NCI-H69 (cell line): ENCODE measurements at regions not wholly inside any gene's neighbourhood (a gene's known extent, or its start where the extent isn't known, plus 50 kb on each side); places are given as distances from the start of the nearest gene placed in this dataset.
A peak's percentile ranks its signal among the peaks of the same experiment; 100 is the strongest.
"Not testable (repeated sequence)": the region's sequence is repeated elsewhere in the genome, so short reads cannot be mapped to it uniquely, and the experiment has no call there.

Experiments used
- DNase-seq: peaks from one replicate; lab custom pipeline; 2025; lab: John Stamatoyannopoulos, UW

DNA sequence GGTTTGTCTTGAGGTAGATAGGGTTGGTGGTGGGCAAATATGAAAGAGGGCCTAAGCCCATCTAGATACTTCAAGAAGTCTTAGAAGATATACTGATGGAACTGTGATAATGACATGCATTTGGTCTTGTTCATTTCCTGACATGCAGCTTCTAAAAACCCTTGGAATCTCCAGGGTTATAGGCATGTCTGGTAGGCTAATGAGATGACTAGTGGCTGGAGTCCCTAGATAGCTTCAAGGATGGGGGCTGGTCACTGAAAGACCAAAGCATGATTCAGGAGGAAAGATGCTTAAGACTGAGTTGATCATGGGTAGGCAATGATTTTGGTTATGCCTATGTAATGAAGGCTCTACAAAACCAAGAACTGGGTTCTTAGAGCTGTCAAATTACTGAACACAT is 217.9 kb upstream of the MOCS1 start:
- DNase-seq = no peak

DNA sequence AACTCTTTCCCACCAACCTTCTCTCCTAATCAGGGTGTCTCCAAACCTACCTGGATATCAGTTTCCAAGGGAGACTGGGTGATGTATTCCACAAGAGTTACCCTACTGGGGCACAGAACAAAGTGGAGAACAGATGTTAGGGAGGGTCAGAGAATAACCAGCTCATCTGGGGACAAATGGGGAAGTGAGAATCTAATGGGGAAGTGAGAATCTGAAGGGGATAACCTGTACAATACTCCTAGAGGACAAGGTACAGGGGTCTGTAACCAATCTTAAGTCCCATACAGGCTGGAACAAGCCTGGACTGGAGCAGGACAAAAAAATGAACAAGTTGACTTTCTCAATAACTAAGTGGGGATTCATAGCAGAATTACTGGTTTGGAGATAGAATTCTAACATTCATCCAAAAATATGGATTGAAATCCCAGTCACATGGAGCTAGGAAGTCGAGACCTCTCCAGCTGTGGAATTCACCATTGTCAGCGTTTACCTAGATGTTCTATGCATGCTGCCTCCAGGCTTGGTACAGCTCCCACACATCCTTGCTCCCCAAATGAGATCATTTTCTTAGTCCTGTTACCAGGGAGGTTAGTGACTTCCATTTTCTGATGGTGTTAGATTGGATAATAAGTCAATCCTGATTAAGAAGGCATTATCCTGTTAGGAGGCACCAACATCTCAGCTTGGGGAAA is 214.8 kb upstream of the MOCS1 start:
- DNase-seq = no peak

DNA sequence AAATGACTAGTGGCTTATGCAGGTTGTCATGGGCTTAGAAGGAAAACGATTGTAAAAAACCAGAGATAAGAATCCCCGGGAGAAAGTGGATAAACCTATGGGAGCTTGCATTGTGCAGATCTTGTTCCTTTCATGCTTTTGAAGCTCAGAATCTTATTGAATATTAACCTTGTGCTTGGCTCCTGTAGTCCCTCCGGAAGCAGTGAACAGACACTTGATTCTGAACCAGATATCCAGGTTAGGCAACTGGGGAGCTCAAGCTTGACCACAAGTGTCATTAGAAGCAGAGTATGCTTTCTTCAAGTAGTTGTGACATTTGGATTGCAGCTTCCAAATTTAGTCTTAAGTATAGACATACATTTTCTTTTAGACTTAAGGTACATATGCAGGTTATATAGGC is 212.6 kb upstream of the MOCS1 start:
- no peak for DNase-seq

DNA sequence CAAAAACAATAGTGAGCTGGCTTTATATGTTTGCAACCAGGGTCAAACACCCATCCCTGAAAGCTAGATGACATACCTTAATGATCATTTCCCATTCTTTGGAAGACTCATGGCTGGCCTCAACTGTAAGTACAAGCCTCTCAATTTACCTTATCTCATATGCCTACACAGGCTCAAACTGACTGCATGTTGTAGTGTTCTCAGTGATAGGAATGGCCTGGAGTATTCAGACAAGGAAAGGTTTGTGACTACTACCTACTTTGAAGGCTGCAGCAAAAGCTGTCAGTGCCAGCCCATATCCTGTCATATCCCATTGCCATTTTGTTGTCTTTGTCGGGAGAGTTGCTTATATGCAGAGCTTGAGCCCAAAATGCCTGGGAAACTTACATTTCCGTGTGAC is 205.2 kb upstream of the MOCS1 start:
- DNase-seq = no peak

DNA sequence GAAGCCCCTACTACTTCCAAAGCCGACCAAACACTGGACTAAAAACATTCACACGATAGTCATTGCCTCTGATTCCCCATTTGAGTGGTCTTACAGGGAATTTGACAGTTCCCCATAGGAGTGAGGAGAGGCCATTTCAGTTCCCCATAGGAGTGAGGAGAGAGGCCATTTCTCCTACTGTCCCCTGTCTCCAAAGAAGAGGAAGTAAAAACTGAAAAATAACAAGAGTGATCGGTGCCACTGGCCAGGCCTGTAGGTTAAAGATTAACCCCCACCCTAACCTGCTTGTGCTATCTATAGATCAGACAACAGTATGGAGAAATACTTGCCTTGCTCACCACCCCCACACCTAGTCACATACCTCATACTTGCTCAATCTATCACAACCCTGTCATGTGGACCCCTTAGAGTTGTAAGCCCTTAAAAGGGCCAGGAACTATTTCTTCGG is 204.0 kb upstream of the MOCS1 start:
- no peak for DNase-seq

DNA sequence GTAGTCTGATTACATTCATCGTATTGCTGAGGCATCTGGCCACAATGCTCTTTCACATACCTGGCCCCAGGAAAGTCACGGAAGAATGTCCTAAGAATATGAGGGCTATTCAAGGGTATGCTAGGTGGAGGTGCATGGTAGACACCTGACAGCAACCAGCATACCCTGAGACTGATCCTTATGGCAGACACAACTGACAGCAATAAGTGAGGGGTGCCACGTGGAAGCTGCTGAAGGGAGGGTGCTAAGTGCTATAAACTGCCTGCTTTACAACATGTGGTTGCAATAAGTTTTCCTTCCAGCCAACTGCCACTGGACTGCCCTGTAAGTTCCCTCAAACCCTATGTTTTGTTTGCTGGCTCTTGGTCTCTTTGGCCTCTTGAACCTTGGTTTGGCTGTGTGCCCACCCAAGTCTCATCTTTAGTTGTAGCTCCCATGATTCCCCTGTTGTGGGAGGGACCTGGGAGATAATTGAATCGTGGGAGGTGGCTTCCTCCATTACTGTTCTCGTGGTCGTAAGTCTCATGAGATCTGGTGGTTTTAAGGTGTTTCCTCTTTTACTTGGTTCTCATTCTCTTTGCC is 201.3 kb upstream of the MOCS1 start:
- DNase-seq = no peak

DNA sequence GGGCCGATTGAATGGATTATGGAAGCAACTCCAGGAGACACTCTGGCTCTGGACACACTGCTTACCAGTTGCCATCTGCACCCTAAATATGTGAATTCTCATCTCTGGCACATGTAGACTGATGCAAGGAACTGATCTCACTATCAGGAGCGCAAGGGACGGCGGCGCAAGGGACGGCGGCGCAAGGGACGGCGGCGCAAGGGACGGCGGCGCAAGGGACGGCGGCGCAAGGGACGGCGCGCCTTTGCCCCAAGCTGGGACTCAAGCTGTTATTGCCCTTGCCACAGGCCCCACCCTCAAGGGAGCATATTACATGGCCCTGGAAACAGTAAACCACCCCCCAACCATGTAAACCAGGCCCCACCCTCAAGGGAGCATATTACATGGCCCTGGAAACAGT is 199.7 kb upstream of the MOCS1 start:
- not testable (repeated sequence) for DNase-seq

DNA sequence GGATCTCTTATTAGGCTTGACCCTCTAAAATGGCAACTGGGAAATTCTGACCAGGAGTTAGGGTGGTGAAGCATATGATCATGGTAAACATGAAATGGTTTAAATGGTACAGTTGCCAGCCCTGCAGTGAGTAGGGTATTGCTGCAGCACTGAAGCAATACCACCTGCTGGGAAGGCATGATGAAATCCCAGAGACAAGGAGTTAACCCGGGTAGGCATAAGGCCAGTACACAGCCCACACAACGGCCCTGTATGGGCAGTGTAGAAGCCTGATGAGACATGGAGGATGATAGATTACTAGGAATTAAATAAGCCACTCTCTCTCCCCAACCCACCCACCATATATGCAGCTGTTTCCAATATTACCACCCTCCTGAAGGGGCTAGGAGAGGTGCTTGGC is 197.4 kb upstream of the MOCS1 start:
- DNase-seq = no peak

DNA sequence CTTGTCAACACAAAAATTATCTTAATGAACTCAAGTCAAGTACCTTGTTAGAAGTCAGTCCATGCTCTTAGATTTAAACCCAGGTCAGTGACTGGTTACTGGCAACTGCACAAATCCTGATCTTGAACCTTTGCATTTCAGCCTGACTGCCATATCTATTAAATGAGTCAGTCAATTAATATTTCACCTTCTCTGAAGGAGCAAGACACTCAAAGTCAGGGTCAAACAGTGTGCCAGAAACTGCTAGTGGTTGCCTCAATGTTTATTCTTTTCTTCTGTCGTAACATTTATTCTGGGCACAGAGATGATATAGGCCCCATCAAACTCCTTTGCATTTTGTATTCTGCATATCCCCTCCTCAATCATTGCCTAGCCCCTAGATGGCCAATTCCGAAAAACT is 193.9 kb upstream of the MOCS1 start:
- no peak for DNase-seq

DNA sequence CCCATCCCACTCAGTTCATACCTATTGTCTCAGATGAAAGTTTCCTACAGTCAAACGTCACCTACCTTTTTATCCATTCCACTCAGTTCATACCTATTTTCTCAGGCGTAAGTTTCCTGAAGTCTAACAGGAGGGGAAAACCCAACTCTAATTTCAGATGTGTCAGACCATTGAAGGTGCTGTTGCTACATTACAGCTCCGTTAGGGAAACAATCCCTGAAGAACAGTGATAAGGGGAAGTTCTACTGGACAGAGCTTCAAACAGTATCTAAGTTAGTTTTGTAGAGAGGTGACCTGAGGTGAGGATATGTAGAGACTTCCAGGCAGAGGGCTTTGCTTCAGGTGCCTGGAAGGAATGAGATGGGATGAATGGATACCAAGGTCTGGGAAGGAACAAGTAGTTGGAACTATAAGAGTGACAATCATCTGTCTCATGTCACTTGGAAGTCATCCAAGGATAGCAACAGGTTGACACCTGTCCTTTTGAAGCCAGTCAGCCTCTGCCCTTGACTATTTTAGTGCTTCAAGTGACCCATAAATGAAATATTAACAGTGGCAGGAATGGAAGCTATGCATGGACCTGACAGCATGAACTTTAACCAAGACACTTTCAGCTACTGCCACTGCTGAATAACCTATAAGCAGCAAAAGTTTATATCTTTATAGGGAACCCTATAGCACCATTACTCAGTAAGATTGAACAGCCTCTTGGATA is 191.6 kb upstream of the MOCS1 start:
- peak; percentile 5 for DNase-seq

DNA sequence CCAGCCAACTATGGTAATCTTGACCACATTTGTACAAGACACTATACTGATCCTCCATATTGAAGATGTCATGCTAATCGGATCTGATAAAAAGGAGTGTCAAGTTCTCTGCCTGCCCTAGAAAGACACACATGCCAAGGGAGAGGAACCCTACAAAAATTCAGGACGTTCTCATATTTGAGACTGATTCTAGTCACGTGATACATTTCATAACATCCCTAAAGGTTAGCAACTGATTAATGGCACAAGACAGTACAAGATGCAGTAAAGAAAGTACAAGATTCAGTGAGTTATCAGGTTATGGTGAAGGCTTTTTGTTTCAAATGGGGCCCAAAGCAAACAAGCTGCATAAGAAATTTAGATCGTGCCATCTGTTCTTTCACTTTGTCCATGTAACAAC is 190.7 kb upstream of the MOCS1 start:
- DNase-seq = peak; percentile 23

DNA sequence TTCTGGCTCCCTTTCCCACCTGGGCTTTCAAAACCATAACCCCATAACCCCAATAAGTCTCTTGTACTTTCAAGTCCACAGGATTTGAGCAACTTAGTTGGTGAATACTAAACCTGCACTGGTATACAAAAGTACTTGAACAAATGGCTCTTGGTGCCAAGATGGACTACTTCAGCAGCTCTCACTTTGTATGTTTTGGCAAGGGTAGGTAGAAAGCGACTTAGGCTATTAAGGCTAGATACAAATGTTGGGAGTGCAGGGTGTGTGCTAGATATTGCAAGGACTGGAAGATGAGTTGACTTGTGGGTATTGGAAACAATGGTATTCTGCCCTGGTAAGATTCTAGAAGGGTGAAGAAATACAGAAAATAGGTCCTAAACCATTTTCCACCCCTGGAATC is 182.6 kb upstream of the MOCS1 start:
- DNase-seq = no peak

DNA sequence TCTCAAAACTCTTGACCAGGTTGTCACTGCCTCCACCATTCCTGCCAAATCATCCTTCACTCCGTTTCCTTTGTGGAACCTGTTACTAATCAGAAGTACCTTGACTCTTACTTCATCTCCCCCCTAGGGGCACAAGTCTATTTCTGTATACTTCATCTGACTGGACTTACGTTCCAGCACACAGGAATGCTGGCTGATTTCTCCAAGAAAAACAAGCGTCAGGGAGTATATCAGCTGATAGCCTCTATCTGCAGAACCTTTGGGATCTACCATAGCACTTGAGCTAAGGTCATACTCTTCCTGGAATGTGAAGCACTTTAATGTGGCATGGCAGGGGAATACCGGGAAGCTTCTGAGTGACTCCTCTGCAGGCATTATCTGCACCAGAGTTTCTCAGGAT is 178.1 kb upstream of the MOCS1 start:
- peak; percentile 20 for DNase-seq

DNA sequence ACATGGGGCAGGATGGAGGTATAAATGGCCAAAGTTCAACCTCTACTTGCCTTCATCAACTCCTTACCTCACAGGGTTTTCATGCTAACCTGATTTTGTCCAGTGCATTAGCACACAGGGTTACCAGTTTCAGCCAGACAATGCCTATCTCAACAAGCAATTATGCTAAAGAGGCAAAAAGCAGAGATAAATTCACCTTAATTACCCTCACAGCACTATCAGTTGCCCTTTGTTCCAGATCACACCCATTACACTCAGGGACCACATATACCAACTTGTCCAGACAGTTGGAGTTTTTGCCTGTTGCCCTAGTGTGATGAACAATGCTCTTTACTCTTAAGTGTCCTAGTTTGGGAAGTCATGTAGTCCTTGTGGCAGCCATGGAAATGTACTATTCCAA is 174.5 kb upstream of the MOCS1 start:
- DNase-seq = no peak

DNA sequence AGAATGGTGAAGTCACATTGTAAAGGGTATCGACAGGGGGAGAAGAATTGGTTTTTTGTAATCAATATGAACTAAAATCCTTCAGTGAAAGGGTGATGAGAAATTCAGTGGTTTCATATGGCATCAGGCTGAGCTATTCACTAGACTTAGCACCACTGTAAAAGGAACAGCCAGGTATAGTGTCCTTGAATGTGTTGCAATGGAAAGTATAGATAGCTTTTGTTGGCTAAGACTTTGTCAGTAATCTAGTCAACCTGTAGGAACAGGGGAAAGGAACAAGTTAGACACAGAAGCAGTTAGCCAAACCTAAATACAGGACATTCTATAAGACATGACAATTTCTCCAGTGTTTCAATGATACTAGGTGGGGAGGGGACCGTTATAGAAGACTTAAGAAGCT is 172.6 kb upstream of the MOCS1 start:
- no peak for DNase-seq

DNA sequence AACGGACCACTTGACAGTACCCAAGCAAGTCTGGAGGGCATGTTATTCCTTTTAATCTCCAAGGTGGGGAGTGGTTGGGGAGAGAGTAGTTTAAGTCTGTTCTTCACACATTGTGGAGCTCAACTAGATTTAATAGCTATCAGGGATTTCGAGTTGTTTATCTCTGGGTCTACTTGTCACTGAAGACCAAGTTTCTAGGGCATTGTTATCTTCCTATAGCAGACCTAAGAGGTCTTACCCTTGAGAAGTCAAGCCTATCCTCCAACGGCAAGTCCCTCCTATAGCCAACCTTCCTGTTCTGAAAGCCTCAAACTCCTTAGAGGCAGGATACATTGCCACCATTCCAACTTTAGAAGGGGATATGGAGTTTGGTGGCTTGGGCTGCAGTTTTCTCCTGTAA is 164.5 kb upstream of the MOCS1 start:
- DNase-seq = no peak

DNA sequence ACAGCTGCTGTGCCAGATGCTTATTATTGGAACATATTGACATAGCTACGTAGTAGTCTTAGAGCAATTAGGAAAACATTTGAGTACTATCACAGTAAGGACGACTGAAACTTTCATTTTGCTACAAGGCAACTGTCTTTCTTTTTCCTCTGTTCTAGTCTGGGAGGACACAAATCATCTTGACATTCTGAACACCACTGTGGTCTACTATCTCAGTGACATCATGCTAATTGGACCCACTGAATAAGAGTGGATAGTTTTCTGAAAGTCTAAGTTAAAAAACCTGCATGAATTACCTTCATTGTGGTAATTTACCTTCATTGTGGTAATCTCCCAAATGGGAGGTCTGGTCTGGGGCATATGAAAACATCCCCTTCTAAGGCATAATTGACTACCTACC is 163.3 kb upstream of the MOCS1 start:
- peak; percentile 24 for DNase-seq

DNA sequence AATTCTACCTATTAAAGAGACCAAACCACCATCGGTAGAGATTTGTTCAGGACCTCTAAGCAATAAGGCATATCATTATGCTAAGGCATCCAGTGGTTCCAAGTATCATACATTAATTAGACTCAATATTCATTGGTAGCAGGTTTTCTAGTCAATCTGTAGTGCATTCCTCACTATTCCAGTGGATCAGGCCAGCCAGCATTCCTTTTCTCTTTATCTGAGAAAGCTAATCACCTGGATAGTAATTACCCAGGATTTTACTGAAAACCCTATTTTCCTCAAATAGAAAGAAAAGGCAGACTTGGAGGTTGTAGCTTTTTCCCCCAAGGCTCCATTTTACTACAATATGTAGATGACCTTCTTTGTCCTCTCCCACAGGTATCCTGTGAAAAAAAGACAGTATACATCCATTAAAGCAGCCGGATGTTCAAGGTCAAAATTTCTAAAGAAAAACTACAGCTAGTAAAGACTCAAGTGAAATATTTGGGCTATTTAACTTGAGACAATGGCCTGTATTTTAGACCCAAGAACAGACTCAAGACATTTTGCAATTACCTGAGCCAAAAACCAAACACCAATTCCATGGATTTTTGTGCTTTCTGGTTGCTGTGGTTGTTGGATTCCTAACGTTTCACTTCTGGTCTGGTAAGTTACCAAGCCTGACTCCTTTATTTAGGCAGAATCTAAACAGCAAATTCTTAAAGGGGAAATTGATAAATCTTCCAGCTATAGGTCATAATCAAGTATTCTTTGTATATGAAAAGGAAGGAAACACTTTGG is 149.1 kb upstream of the MOCS1 start:
- no peak for DNase-seq

DNA sequence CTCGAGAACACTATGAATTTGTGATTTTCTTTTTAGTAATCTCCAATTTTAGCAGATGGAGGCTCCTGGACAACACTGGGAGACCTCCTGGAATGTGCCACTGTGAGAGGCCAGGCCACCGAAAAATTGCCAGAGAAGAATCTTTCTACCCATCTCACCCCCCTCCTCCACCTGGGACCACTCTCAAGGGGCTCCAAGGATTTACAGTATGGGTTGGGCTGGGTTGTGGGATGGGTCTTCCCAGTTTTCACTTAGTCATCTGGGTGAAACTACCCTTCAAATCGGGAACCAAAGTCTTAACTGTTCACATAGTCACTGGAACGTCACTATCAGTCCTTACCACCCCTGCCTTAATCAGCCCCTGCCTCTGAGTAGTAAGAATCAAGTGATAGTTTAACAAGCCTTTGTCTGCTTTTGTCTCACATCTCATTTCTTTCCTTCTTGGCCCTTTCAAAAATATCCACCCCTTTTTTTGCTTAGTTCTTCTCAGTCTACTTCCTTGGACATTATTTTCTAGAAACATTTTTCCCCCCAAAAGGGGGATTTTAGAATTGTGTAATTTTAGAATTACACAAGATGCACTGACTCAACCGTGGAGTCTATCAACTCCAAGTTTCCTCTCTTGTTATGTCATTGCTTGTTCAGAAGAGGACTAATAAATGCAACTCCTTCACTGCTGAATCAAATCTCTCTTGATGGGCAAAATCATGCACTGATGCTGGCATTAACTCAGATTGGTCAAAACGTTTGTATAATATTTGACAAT is 148.2 kb upstream of the MOCS1 start:
- DNase-seq = no peak

DNA sequence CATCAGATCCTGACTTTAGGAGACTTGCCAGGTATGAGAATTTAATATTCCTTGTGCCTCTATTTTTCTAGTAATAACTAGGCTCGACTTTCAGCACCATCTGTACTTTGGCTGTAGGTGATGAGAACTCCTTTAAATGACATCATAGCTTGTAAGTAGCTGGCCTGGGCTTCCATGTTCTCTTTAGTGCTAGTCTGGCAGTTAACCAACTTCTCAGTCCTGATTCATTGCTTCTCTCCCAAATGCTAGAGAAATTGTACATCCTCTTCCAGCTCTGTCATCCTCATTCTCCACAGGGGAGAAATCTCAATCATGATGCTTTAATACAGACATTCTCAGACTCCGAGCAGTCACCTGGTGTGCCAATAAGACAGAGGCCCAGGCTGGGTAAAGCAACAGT is 143.5 kb upstream of the MOCS1 start:
- DNase-seq = peak; percentile 6

DNA sequence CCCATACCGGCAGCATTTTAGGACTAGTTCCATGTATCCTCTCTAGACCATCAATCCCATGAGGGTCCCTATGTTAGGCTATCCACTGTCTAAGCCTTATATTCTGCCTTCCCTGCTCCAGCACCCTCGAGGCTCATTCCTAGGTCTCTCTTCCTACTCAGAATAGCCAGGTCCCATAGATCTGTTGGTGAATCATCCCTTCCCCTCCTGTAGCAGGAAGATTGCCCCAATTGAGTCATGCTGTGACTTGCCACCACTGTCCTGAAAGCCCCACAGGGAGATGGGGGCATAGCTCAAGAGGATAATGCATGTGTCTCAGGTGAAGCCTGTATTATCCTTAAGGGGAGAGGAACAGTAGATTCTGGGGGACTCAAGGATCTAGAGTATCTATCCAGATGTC is 143.1 kb upstream of the MOCS1 start:
- no peak for DNase-seq

DNA sequence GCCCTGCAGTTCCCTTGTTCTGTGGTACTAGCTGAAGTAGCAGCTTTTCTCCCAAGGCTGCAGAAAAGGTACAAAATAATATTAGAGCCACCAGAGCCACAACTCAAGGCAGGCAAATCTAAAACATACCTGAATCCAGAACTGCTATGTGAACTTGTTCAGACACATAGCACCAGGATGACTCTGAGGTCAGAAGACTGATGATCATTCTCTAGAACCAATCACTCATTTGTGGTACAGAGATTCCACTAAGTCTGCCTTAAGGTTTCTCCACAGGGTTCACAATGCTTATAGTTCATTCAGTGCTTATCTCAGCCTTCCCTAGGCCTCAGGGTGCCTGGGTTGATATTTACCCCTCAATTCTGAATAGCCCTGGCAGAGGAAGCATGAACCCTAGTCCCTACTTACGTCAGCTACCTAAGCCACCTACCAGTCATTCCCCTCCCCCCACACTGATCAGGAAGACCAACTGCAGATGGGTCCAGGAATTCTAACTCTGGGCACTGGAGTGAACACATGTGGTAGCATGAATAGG is 140.9 kb upstream of the MOCS1 start:
- DNase-seq = no peak
